Naive B cell (primary cell): ENCODE measurements at regions not wholly inside any gene's neighbourhood (a gene's known extent, or its start where the extent isn't known, plus 50 kb on each side); places are given as distances from the start of the nearest gene placed in this dataset.
"Not testable (repeated sequence)": the region's sequence is repeated elsewhere in the genome, so short reads cannot be mapped to it uniquely, and the experiment has no call there.

Experiments
- ATAC-seq, 2 donors: fragments of 150-1000 bp; cut with Tn5 transposase; 2 replicates each; pipeline ENCODE4 v1.10.0; 2021; ENCODE audit warnings: low read depth in 2 of 2, mild to moderate bottlenecking in 2 of 2, moderate library complexity in 2 of 2
- DNase-seq: peaks from one replicate; pipeline ENCODE4 v3.0.0; 2022
- H3K27ac Mint-ChIP-seq, 6 donors: one replicate each; pipeline ENCODE4 v1.8.0; 2020 to 2022; ENCODE audit warnings: mild to moderate bottlenecking in 6 of 6, mixed read lengths in 6 of 6, moderate library complexity in 5 of 6, inconsistent platforms in 2 of 6
- H3K27me3 Mint-ChIP-seq, 3 donors: one replicate each; pipeline ENCODE4 v1.8.0; 2021 to 2022; ENCODE audit warnings: mixed read lengths in 3 of 3, mild to moderate bottlenecking in 1 of 3
- H3K36me3 Mint-ChIP-seq, 2 donors: one replicate each; pipeline ENCODE4 v1.8.0; 2020 to 2022; ENCODE audit warnings: mixed read lengths in 2 of 2, inconsistent platforms in 1 of 2, mild to moderate bottlenecking in 1 of 2
- H3K4me1 Mint-ChIP-seq, 3 donors: one replicate each; pipeline ENCODE4 v1.8.0; 2020 to 2022; ENCODE audit warnings: mixed read lengths in 3 of 3, inconsistent platforms in 1 of 3, mild to moderate bottlenecking in 1 of 3, moderate library complexity in 1 of 3
- H3K4me3 Mint-ChIP-seq, 8 donors: one replicate each; pipeline ENCODE4 v1.8.0; 2020 to 2022; ENCODE audit warnings: mild to moderate bottlenecking in 8 of 8, mixed read lengths in 8 of 8, moderate library complexity in 8 of 8, inconsistent platforms in 2 of 8
- H3K9me3 Mint-ChIP-seq, 7 donors: one replicate each; pipeline ENCODE4 v1.8.0; 2020 to 2022; ENCODE audit warnings: mixed read lengths in 7 of 7, mild to moderate bottlenecking in 5 of 7, inconsistent platforms in 2 of 7, moderate library complexity in 1 of 7

- H3K9me3 Mint-ChIP-seq, H3K27me3 Mint-ChIP-seq, H3K36me3 Mint-ChIP-seq, ATAC-seq, DNase-seq, H3K4me1 Mint-ChIP-seq, H3K27ac Mint-ChIP-seq, H3K4me3 Mint-ChIP-seq: not testable (repeated sequence)
Measured at GRCh38 chr15:84536181-84536580, 64.6 kb upstream of the ZSCAN2 start.

- not testable (repeated sequence) for H3K27ac Mint-ChIP-seq
Measured at GRCh38 chr15:84544586-84544985, 56.2 kb upstream of the ZSCAN2 start.

GRCh38 chr15:84547150-84547549 lies 53.7 kb upstream of the ZSCAN2 start:
- H3K27me3 Mint-ChIP-seq, H3K4me1 Mint-ChIP-seq, H3K4me3 Mint-ChIP-seq, H3K27ac Mint-ChIP-seq, ATAC-seq, H3K9me3 Mint-ChIP-seq, DNase-seq, H3K36me3 Mint-ChIP-seq: not testable (repeated sequence)

More at GRCh38 chr15:84544586-84544985, 56.2 kb upstream of the ZSCAN2 start:
- not testable (repeated sequence) for H3K36me3 Mint-ChIP-seq, H3K4me1 Mint-ChIP-seq, H3K4me3 Mint-ChIP-seq, DNase-seq, ATAC-seq, H3K9me3 Mint-ChIP-seq, H3K27me3 Mint-ChIP-seq

GRCh38 chr15:84550503-84550902 lies 50.3 kb upstream of the ZSCAN2 start:
- H3K4me3 Mint-ChIP-seq, H3K36me3 Mint-ChIP-seq, H3K9me3 Mint-ChIP-seq, H3K27me3 Mint-ChIP-seq, H3K4me1 Mint-ChIP-seq, ATAC-seq, H3K27ac Mint-ChIP-seq, DNase-seq: not testable (repeated sequence)
